Choroid plexus epithelial cell (primary cell): ENCODE measurements at regions not wholly inside any gene's neighbourhood (a gene's known extent, or its start where the extent isn't known, plus 50 kb on each side); places are given as distances from the start of the nearest gene placed in this dataset.
"Not testable (repeated sequence)": the region's sequence is repeated elsewhere in the genome, so short reads cannot be mapped to it uniquely, and the experiment has no call there.

ENCODE experiments used
- DNase-seq: peaks from one replicate; pipeline ENCODE4 v3.0.0-alpha.2; 2010; ENCODE audit warnings: low read depth
- H3K4me3 ChIP-seq: 2 replicates; pipeline ENCODE4 v1.5.1; 2011; ENCODE audit warnings: low read depth, mild to moderate bottlenecking, control low read depth, low read length, moderate library complexity
- TF ChIP-seq, protein P1 (sequence below): conservative IDR thresholded peaks from 2 replicates; pipeline ENCODE4 v1.5.1; 2011; ENCODE audit warnings: low read depth, mild to moderate bottlenecking, control low read depth, inconsistent platforms, low read length, moderate library complexity

DNA sequence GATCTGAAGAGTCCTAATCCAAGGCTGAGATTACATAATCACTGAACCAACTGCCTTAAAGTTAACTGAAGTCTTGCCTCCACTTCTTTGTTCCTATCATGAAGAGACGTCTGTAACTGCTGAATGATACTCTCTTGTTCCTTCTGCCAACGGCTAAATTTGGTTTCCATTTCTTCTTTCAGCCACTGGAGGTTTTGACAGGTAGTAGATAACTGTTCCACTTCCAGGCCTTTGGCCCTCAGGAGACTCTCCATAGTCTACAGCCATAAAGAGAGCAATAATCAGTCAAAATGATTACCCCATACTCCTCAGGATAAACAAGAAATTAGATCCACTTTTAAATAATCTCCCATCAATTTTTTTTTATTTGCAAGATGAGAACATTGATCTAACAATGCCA is 128.1 kb downstream of the NBPF8 start:
- DNase-seq, H3K4me3 ChIP-seq: not testable (repeated sequence)

DNA sequence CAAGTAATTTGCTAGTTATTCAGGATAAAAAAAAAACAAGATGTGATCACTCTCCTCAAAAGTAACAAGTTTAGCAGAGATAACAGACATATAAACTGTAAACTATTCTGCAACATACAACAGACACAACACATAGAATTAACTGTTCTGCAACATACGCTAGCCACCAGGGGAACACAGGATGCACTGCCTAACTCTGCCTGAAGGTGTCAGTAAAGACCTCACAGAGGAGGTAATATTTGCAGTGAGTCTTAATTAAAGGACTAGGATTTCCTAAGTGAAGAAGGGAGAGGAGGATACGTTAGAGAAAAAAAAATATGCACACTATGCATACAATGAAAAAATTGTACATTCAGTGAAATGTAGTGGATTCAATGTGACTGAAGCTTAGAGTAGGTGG is 129.6 kb downstream of the NBPF8 start:
- not testable (repeated sequence) for H3K4me3 ChIP-seq, DNase-seq
- TF ChIP-seq, protein P1, sequence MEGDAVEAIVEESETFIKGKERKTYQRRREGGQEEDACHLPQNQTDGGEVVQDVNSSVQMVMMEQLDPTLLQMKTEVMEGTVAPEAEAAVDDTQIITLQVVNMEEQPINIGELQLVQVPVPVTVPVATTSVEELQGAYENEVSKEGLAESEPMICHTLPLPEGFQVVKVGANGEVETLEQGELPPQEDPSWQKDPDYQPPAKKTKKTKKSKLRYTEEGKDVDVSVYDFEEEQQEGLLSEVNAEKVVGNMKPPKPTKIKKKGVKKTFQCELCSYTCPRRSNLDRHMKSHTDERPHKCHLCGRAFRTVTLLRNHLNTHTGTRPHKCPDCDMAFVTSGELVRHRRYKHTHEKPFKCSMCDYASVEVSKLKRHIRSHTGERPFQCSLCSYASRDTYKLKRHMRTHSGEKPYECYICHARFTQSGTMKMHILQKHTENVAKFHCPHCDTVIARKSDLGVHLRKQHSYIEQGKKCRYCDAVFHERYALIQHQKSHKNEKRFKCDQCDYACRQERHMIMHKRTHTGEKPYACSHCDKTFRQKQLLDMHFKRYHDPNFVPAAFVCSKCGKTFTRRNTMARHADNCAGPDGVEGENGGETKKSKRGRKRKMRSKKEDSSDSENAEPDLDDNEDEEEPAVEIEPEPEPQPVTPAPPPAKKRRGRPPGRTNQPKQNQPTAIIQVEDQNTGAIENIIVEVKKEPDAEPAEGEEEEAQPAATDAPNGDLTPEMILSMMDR: peak; percentile 39

DNA sequence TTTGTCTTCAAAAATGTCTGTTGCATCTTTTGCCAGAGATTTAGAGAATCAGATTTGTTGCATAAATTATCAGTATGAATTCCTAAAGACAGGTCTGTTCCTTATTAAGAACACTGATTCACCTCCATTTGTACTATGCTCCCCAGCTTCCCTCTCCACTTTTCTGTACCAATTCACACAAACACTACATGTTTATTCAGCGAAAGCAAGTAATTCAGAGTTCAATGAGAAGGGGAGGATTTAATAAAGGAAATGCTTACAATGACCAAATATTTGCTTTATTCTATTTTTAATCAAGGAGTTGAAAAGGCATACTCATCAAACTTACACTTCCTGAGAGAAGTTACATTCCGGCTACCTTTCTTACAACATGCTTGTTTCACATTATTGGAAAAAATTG is 135.5 kb downstream of the NBPF8 start:
- not testable (repeated sequence) for DNase-seq, H3K4me3 ChIP-seq

DNA sequence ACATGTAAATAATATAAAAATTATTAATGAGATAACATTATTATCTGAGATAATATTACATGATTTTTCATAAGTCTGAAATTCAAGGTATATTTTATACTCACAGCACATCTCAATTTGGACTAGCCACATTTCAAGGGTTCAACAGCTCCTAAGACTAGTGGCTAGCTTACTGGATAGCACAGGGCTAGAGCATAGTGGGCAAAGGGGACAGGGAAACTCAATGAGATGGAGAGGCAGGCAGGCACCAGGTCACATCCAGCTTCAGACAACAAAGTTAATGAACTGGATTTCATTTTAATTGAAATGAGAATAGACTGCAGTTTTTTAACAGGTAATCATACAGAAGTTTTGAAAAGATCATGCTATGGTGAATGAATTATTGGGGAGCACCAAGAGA is 137.4 kb downstream of the NBPF8 start:
- DNase-seq, H3K4me3 ChIP-seq: not testable (repeated sequence)

DNA sequence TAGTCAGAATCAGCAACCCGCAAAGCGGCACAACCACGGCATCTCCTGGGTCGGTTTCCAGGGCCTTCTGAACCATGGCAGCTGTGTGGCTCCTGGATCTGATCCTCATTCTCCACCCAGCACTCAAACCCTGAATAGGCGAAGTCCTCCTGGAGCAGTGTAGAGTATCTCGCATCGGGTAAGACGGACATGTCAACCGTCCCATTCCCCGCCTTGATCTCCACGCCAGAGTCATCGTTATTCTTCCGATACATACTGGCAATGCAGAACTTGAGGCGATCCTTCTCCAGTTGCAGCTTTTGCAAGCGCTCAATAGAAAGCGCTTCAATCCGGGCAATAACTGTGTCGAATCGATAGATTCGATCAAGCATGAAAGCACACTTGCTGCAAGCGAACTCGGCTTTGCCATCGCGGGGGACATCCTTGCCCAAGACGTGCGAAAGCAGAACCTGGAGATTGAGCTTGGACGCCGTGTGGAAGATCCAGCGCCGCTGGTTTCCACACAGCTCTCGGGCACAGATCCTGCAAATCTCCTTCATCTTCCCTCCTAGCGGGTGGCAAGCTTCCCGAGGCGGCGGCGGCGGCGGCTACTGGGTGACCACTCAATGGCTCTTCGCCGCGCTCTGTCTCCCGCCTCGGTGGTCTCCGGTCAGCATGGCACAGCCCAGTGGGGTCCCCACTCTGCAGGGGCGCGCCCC is 142.9 kb downstream of the NBPF8 start:
- peak; percentile 18 for DNase-seq
- peak overlapping the region; percentile 58 for H3K4me3 ChIP-seq

DNA sequence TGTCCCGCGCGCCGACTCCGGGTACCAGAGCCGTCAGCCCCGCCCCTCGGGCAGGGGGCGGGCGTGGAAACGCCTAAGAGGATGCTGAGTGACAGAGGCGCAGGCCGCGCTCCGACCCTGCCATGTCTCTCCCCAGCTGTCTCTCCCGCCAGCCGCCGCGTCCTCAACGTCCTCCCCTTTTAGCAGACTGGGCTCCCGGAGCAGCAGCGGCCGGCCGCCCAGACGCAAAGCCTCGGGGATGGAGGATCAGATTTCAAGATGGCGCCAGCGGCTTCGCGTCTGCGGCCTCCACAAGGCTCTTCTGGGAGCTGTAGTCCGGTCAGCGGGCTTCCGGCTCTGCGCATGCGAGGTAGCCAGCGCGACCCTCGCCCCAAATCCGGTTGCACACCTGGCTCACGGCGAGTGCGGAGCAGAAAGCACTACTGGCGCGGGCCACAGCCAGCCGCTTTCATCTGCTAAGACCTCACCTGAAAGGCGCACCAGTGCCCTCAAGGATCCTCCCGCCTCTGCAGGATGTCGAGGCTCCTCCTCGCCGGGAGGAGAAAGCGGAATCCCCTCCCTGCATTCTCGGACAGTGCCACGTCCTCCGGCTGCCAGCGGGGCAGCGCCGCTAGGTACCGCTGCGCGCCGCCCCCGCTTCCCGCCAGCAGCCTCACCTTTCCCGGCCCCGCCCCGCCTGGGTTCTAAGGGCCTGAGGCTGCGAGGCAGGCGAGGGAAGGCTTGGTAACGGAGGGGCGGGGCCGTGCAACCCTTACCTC is 143.6 kb downstream of the NBPF8 start:
- peak overlapping the region; percentile 65 for H3K4me3 ChIP-seq
- peak; percentile 67 for DNase-seq

DNA sequence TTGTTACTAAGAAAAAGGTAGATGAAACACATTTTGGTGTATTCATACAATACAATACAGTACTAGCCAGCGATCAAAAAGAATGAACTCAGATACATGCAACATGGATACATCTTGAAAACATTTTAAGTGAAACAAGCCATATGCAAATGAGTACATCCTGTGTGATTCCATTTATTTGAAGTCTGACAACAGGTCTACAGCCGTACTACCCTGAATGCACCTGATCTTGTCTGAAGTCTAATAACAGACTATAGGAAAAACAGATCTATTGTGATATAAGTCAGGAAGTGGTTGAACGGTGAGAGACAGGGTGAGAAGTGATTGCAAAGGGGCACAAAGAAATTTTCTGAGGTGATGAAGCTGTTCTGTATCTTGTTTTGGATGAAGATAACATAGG is 146.9 kb downstream of the NBPF8 start:
- not testable (repeated sequence) for H3K4me3 ChIP-seq, DNase-seq

DNA sequence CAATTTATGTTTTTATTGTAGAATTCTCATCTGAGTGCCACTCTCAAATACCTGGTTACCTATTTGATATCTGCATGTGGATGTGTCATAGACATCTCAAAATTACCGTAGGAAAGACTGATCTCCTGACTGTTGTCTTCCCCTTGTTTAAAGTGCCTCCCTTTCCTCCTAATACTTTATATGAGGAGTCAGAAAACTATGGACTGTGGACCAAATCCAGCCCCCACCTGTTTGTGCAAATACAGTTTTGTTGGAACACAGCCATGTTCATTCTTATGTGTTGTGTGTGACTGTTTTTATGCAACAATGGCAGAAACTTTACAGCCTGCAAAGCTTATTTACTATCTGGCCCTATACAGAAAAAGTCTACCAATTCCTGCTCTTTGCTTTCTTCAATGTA is 150.6 kb downstream of the NBPF8 start:
- not testable (repeated sequence) for H3K4me3 ChIP-seq, DNase-seq

DNA sequence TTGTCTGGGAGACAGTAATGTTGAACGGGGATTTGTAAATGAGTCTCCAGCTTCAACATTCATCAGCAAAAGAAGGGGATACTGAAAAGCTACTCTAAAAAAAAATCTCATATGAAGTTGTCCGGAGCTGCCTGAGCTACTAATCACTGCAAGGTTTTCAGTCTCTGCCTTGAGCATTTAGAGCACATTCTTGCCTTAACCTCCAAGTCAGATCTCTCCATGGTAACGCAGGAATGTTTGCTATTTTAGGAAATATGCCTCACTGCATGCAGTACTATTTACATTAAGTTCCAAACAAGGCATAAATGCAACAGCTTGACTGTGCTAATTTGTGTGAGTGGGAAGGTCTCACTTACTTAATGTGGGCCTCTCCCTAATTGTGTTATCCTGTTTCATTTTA is 152.8 kb downstream of the NBPF8 start:
- H3K4me3 ChIP-seq, DNase-seq: not testable (repeated sequence)

DNA sequence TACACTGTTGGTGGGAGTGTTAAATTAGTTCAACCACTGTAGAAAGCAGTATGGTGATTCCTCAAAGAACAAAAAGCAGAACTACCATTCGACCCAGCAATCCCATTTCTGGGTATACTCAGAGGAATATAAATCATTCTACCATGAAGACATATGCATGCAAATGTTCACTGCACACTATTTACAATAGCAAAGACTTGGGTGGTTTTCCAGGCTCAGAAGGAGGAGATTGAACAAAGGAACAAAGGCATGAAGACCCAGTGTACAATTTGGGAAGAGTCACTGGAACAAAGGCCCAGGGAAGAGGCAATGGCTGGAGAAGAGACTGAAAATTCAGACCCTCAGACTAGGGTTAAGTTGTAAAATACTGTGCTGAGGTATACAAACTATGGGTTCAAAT is 148.5 kb upstream of the NBPF26 start:
- H3K4me3 ChIP-seq, DNase-seq: not testable (repeated sequence)

DNA sequence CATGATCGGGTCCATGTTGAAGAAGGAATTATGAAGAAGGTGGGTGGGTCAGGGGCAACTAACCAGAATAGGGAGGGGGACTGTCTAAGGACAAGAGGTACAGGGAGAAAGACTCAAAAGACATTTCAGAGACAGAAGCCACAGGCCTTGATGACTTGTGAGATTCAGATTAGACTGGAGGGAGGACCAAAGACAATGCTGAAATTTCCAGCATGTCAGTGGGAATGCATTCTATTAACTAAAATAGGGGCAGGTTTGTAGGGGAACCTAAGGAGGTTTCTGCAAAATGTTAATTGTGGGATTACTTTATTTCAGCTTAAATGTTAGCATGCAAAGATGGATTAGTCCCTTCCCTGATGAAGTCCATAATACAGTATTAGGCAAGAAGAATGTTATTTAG is 141.6 kb upstream of the NBPF26 start:
- H3K4me3 ChIP-seq, DNase-seq: not testable (repeated sequence)

DNA sequence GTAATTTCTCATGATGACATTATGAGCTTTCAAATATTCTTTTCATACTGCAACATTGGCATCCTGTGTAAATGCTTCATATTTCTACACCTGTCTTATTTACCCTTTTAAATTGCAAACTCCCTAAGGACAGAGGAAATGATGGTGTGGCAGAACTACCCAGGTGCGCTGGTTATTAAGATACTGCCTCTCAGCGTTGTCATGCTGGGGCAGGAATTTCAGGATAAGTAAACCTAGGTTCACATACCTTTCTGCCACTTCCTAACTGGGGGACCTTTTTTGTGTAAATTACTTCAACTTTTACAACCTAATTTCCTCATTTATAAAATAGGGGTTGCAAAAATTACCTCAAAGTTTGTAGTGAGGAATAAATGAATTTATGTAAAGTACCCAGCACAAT is 137.7 kb upstream of the NBPF26 start:
- not testable (repeated sequence) for H3K4me3 ChIP-seq, DNase-seq

DNA sequence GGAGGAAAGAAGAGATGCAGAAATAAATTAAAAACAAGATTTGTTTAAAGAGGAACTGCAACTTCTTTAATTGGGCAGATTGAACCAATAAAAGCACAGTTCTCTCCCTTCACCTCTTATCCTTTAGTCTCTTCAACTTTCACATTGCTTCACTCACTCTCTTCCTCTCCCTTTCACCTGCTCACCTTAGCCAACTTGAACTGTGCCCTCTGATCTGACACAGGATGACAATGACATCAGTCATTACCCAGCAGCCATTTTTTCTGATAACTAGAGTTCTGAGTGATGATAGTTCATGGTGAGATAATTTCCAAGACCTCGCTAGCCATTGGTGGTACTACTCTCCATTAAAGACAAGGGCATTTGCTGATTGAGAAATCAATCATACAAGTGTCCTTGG is 134.9 kb upstream of the NBPF26 start:
- not testable (repeated sequence) for DNase-seq, H3K4me3 ChIP-seq

DNA sequence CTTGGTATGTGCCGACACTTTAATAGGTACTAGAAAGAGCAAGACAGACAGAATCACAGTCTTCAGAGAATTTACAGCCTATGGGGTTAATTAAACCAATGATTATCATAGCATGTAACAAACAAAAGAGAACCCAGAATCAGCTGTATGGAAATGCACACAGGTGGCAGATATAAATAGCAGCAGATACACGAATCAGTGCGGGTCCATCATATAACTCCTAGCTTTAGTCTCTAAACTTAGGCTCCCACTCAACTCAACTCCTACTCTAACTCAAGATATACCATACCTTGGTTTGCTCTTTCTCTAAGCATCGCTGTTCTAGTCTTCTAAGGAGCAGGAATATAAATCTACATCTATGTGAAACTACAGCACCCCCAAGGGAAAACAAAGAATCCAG is 132.0 kb upstream of the NBPF26 start:
- not testable (repeated sequence) for DNase-seq, H3K4me3 ChIP-seq

DNA sequence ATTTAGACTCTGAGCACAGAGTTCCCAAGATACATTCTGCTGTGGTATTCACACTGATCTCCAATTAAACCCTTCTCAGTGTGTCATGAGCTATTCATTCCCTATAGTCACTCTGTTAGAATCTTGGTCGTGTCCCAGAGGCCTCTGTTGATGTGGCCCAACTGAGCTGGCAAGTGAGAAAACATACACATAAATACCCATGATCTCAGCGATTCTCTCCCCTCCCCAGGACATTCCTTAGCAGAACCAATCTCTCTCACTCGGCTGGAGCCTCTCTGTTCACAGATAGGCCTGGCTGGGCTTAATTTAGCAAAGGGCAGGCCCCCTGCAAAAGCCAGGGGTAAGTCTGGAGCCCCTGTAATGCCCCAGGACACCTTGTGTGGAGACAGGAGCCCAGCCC is 130.8 kb upstream of the NBPF26 start:
- not testable (repeated sequence) for DNase-seq, H3K4me3 ChIP-seq

DNA sequence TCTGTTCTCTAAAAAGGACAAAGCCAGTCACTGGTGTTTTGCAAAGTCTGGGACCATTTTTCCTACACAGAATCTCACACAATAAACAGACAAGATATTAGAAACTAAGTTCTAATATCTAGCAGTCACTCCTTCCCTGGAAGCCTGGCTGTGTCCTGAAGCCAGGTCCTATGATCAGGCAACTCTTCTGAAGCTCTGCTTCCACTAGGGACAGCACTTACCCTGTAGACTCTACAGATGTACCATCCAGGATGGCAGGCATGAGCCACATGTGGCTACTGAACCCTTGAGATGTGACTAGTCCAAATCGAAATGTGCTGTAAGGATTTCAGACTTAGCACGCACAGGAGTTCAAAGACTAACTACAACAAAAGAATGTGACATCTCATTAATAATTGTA is 130.1 kb upstream of the NBPF26 start:
- H3K4me3 ChIP-seq, DNase-seq: not testable (repeated sequence)

DNA sequence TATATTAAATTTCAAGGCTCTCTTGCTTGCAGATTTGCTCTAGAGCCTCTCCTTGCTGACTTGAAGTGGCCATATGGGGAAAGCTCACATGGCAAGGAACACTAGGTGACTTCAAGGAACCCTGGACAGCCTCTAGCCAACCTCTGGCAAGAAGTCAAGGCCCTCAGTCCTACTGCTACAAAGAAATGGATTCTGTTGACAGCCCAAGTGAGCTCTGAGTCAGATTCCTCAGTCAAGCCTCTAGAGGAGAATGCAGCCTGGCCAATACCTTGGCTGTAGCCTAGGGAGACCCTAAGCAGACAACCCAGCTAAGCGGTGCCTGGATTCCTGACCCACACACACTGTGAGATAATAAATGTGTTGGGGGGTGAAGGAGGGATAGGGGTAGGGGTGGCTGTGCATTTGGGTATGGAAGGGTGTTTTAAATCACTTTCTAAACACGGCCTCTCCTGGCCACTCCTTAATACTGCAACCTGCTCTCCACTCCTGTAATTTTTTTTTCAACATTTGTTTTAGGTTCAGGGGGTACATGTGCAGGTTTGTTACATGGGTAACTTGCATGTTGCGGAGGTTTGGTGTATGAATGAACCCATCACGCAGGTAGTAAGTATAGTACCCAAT is 125.3 kb upstream of the NBPF26 start:
- H3K4me3 ChIP-seq, DNase-seq: not testable (repeated sequence)

DNA sequence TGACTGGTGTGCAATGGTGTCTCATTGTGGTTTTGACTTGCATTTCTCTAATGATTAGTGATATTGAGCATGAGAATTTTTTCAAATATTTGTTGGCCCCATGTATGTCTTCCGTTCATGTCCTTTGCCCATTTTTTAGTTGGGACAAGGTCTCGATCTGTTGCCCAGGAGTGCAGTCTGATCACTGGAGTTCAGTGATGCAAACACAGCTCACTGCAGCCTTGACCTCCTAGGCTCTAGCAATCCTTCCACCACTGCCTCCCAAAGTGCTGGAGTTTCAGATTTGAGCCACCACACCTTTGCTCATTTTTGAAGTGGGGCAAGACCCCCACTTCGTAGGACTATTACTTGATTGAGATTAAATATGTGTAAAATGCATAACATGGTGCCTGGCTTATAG is 124.2 kb upstream of the NBPF26 start:
- DNase-seq, H3K4me3 ChIP-seq: not testable (repeated sequence)
